Stimulated activated naive B cell treated with anti-CD40 and anti-IgM and Interleukin-4, amounts not matched to agents 10 μg/mL and 1 μg/mL and 100 μg/mL, for 72 hours (primary cell): ENCODE measurements at regions not wholly inside any gene's neighbourhood (a gene's known extent, or its start where the extent isn't known, plus 50 kb on each side); places are given as distances from the start of the nearest gene placed in this dataset.

Experiments used
- ATAC-seq, 2 donors: fragments of 150-1000 bp; cut with Tn5 transposase; replicated peaks; 2 replicates each; pipeline ENCODE4 v1.10.0; 2021; ENCODE audit warnings: moderate library complexity in 1 of 2
- DNase-seq: peaks from one replicate; pipeline ENCODE4 v3.0.0; 2021
- H3K27ac Mint-ChIP-seq: one replicate; pipeline ENCODE4 v1.8.0; 2022; ENCODE audit warnings: mild to moderate bottlenecking, mixed read lengths
- H3K27me3 Mint-ChIP-seq, 2 donors: one replicate each; pipeline ENCODE4 v1.8.0; 2022; ENCODE audit warnings: mixed read lengths in 2 of 2
- H3K36me3 Mint-ChIP-seq, 2 donors: one replicate each; pipeline ENCODE4 v1.8.0; 2022; ENCODE audit warnings: mixed read lengths in 2 of 2, mild to moderate bottlenecking in 1 of 2
- H3K4me1 Mint-ChIP-seq, 2 donors: one replicate each; pipeline ENCODE4 v1.8.0; 2022; ENCODE audit warnings: mixed read lengths in 2 of 2, mild to moderate bottlenecking in 1 of 2
- H3K4me3 Mint-ChIP-seq, 2 donors: one replicate each; pipeline ENCODE4 v1.8.0; 2022; ENCODE audit warnings: mild to moderate bottlenecking in 2 of 2, mixed read lengths in 2 of 2, moderate library complexity in 1 of 2
- H3K9me3 Mint-ChIP-seq, 2 donors: one replicate each; pipeline ENCODE4 v1.8.0; 2022; ENCODE audit warnings: mixed read lengths in 2 of 2, mild to moderate bottlenecking in 1 of 2

GRCh38 chr7:121485467-121486243 lies 89.5 kb upstream of the FAM3C start:
- Mint-ChIP-seq H3K27me3 (peaks cover 4 to 15% of the 10 kb centered on the region in 2 donors), H3K27ac (no peak overlapping the region), H3K4me3 (no peak overlapping the region), H3K4me1 (peaks cover 0 to 2% of the 10 kb centered on the region in 2 donors), H3K9me3 (no peaks in the 10 kb centered on the region), H3K36me3 (no peaks in the 10 kb centered on the region)
- ATAC-seq, result no peak
- no peak for DNase-seq

GRCh38 chr7:121484089-121484763 lies 88.1 kb upstream of the FAM3C start:
- DNase-seq (no peak), ATAC-seq (no peak)
- Mint-ChIP-seq H3K27me3 (peaks cover 4 to 15% of the 10 kb centered on the region in 2 donors), H3K4me1 (peaks cover 0 to 2% of the 10 kb centered on the region in 2 donors), H3K27ac (no peak overlapping the region), H3K36me3 (no peaks in the 10 kb centered on the region), H3K9me3 (no peaks in the 10 kb centered on the region), H3K4me3 (no peak overlapping the region)

GRCh38 chr7:121480566-121481335 lies 84.6 kb upstream of the FAM3C start:
- no peak for DNase-seq
- peaks cover 0 to 2% of the 10 kb centered on the region in 2 donors for H3K4me1 Mint-ChIP-seq
- no peak overlapping the region for H3K27ac Mint-ChIP-seq
- no peaks in the 10 kb centered on the region for H3K9me3 Mint-ChIP-seq
- no peaks in the 10 kb centered on the region for H3K36me3 Mint-ChIP-seq
- peaks cover 4 to 5% of the 10 kb centered on the region in 2 donors for H3K27me3 Mint-ChIP-seq
- no peak overlapping the region for H3K4me3 Mint-ChIP-seq
- peak in 1 of 2 donors; percentile 36 for ATAC-seq

- no peaks in the 10 kb centered on the region for H3K36me3 Mint-ChIP-seq
- H3K27me3 Mint-ChIP-seq, result no peaks in the 10 kb centered on the region
- DNase-seq (no peak), ATAC-seq (no peak)
- no peak overlapping the region for H3K4me3 Mint-ChIP-seq
- peaks cover 0 to 2% of the 10 kb centered on the region in 2 donors for H3K4me1 Mint-ChIP-seq
- no peaks in the 10 kb centered on the region for H3K9me3 Mint-ChIP-seq
- no peak overlapping the region for H3K27ac Mint-ChIP-seq
Measured at GRCh38 chr7:121480058-121480457, 84.0 kb upstream of the FAM3C start.

- no peaks in the 10 kb centered on the region for H3K9me3 Mint-ChIP-seq
- ATAC-seq (no peak), DNase-seq (no peak)
- peaks cover 0 to 2% of the 10 kb centered on the region in 2 donors for H3K4me1 Mint-ChIP-seq
- H3K27me3 Mint-ChIP-seq, result no peaks in the 10 kb centered on the region
- H3K36me3 Mint-ChIP-seq, result no peaks in the 10 kb centered on the region
- H3K27ac Mint-ChIP-seq, result no peak overlapping the region
- H3K4me3 Mint-ChIP-seq, result no peak overlapping the region
Measured at GRCh38 chr7:121479466-121479865, 83.4 kb upstream of the FAM3C start.

GRCh38 chr7:121475806-121476205 lies 79.7 kb upstream of the FAM3C start:
- H3K9me3 Mint-ChIP-seq, result peaks cover 2 to 3% of the 10 kb centered on the region in 2 donors
- no peak overlapping the region for H3K4me3 Mint-ChIP-seq
- no peak for DNase-seq
- no peaks in the 10 kb centered on the region for H3K36me3 Mint-ChIP-seq
- H3K27me3 Mint-ChIP-seq, result no peaks in the 10 kb centered on the region
- ATAC-seq, result no peak
- H3K27ac Mint-ChIP-seq, result no peak overlapping the region
- peaks cover 0 to 6% of the 10 kb centered on the region in 2 donors for H3K4me1 Mint-ChIP-seq

DNA sequence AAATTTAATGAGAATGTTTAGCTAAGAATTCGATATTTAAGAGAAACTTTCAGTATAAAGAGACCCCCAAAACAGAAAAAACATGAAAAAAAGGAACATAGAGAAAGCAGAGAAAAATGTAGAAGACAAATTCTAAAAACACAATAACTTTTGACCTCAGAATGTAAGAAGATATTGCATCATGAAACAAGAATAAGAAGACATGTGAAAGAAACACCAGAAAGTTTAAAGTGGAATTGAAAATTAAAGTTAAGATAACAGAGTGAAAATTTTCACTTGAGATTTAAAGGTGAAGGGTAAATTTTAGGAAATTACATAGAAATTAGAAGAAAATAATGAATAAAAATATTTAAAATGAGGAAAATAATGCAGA lies 78.2 kb upstream of the FAM3C start:
- no peak overlapping the region for H3K27ac Mint-ChIP-seq
- H3K36me3 Mint-ChIP-seq, result no peaks in the 10 kb centered on the region
- H3K4me3 Mint-ChIP-seq, result no peak overlapping the region
- no peak for ATAC-seq
- no peaks in the 10 kb centered on the region for H3K27me3 Mint-ChIP-seq
- peaks cover 0 to 6% of the 10 kb centered on the region in 2 donors for H3K4me1 Mint-ChIP-seq
- H3K9me3 Mint-ChIP-seq, result peaks cover 2 to 3% of the 10 kb centered on the region in 2 donors
- DNase-seq, result no peak

GRCh38 chr7:121473645-121474300 lies 77.7 kb upstream of the FAM3C start:
- H3K27ac Mint-ChIP-seq, result no peak overlapping the region
- H3K27me3 Mint-ChIP-seq, result no peaks in the 10 kb centered on the region
- peaks cover 0 to 6% of the 10 kb centered on the region in 2 donors for H3K4me1 Mint-ChIP-seq

DNA sequence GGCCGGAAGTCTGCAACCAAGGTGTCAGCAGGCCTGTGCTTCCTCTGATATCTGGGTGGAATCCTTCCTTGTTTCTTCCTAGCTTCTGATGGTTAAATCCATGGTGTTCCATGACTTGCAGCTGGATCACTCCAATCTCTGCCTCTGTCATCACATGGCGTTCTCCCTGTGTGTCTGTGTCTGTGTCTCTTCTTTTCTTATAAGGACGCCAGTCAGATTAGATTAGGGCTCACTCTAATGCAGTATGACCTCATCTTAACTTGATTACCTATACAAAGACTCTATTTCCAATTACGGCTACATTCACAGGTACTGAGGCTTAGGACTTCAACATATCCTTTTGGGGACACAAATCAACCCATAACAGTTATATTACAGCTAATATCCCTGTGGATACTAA lies 70.3 kb upstream of the FAM3C start:
- DNase-seq, result no peak
- H3K36me3 Mint-ChIP-seq, result no peaks in the 10 kb centered on the region
- H3K4me3 Mint-ChIP-seq, result no peak overlapping the region
- no peaks in the 10 kb centered on the region for H3K9me3 Mint-ChIP-seq
- no peak for ATAC-seq
- H3K4me1 Mint-ChIP-seq, result peaks cover 0 to 5% of the 10 kb centered on the region in 2 donors
- H3K27me3 Mint-ChIP-seq, result peaks cover 5 to 13% of the 10 kb centered on the region in 2 donors
- H3K27ac Mint-ChIP-seq, result no peak overlapping the region

More at GRCh38 chr7:121473645-121474300, 77.7 kb upstream of the FAM3C start:
- H3K9me3 Mint-ChIP-seq, result peaks cover 2 to 3% of the 10 kb centered on the region in 2 donors
- no peak for ATAC-seq
- DNase-seq, result no peak
- H3K4me3 Mint-ChIP-seq, result no peak overlapping the region
- H3K36me3 Mint-ChIP-seq, result no peaks in the 10 kb centered on the region

GRCh38 chr7:121459148-121459547 lies 63.0 kb upstream of the FAM3C start:
- peaks cover 11 to 13% of the 10 kb centered on the region in 2 donors for H3K27me3 Mint-ChIP-seq
- H3K9me3 Mint-ChIP-seq, result no peaks in the 10 kb centered on the region
- no peak overlapping the region for H3K27ac Mint-ChIP-seq
- no peak for ATAC-seq
- no peaks in the 10 kb centered on the region for H3K36me3 Mint-ChIP-seq
- no peak for DNase-seq
- no peak overlapping the region for H3K4me3 Mint-ChIP-seq
- H3K4me1 Mint-ChIP-seq, result peaks cover 0 to 5% of the 10 kb centered on the region in 2 donors

- no peak for ATAC-seq
- Mint-ChIP-seq H3K36me3 (no peaks in the 10 kb centered on the region), H3K9me3 (peaks cover 0 to 5% of the 10 kb centered on the region in 2 donors), H3K27me3 (peaks cover 5 to 6% of the 10 kb centered on the region in 2 donors), H3K27ac (no peak overlapping the region), H3K4me1 (peaks cover 3 to 25% of the 10 kb centered on the region in 2 donors), H3K4me3 (no peak overlapping the region)
- DNase-seq, result no peak
Measured at GRCh38 chr7:121456785-121457359, 60.8 kb upstream of the FAM3C start.

DNA sequence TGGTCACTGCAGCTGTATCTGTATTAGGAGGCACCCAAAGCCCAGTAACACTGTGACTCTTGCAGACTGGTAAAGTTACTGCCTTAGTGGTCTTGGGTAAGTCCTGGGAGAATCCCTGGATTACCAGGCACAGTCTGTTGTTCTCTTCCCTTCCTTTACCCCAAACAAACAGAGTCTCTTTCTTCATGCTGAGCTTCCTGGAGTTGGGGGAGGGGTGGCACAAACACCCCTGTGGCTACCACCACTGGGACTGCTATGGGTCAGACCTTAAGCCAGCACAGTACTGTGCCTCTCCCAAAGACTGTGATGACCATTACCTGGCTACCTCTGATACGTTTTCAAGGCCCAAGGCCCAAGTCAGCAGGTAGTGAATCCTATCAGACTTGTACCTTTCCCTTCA lies 59.9 kb upstream of the FAM3C start:
- no peaks in the 10 kb centered on the region for H3K36me3 Mint-ChIP-seq
- H3K9me3 Mint-ChIP-seq, result peaks cover 0 to 5% of the 10 kb centered on the region in 2 donors
- no peak overlapping the region for H3K4me3 Mint-ChIP-seq
- no peak for ATAC-seq
- peaks cover 4 to 6% of the 10 kb centered on the region in 2 donors for H3K27me3 Mint-ChIP-seq
- H3K27ac Mint-ChIP-seq, result no peak overlapping the region
- no peak for DNase-seq
- peaks cover 8 to 33% of the 10 kb centered on the region in 2 donors for H3K4me1 Mint-ChIP-seq

DNA sequence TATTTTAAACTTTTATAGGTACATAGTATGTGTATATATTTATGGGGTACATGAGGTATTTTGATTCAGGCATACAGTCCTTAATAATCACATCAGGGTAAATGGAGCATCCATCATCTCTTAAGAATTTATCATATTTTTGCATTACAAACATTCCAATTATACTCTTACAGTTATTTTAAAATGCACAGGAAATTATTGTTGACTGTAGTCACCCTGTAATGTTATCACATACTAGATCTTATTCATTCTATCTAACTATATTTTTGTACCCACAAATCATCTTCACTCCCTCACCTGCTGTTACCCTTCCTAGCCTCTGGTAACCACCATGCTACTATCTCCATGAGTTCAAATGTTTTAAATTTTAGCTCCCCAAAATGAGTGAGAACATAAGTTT lies 56.3 kb upstream of the FAM3C start:
- Mint-ChIP-seq H3K27ac (no peak overlapping the region), H3K9me3 (peaks cover 0 to 5% of the 10 kb centered on the region in 2 donors), H3K36me3 (no peaks in the 10 kb centered on the region), H3K4me1 (peaks cover 14 to 59% of the 10 kb centered on the region in 2 donors), H3K4me3 (no peak overlapping the region), H3K27me3 (no peaks in the 10 kb centered on the region)
- DNase-seq (no peak), ATAC-seq (no peak)
